ENCODE measurements at regions not wholly inside any gene's neighbourhood (a gene's known extent, or its start where the extent isn't known, plus 50 kb on each side); places are given as distances from the start of the nearest gene placed in this dataset.

DNA sequence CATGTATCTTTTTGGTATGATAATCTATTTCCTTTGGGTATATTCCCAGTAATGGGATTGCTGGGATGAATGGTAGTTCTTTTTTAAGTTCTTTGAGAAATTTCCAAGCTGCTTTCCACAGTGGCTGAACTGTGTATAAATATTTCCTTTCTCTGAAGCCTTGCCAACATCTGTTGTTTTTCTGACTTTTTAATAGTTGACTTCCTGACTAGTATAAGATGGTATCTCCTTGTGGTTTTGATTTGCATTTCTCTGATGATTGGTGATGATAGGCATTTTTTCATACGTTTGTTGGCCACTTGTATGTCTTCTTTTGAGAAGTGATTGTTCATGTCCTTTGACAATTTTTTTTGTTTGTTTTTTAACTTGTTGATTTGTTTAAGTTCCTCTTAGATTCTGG is 61.6 kb upstream of the PCDH17 start (continued):
- TF ChIP-seq NFATC4 (CRISPR knock-in tag; IDR thresholded peaks at IDR 0.05), result no peak
- TF ChIP-seq RORB (CRISPR knock-in tag; IDR thresholded peaks at IDR 0.05), result no peak
- TF ChIP-seq, protein P1, sequence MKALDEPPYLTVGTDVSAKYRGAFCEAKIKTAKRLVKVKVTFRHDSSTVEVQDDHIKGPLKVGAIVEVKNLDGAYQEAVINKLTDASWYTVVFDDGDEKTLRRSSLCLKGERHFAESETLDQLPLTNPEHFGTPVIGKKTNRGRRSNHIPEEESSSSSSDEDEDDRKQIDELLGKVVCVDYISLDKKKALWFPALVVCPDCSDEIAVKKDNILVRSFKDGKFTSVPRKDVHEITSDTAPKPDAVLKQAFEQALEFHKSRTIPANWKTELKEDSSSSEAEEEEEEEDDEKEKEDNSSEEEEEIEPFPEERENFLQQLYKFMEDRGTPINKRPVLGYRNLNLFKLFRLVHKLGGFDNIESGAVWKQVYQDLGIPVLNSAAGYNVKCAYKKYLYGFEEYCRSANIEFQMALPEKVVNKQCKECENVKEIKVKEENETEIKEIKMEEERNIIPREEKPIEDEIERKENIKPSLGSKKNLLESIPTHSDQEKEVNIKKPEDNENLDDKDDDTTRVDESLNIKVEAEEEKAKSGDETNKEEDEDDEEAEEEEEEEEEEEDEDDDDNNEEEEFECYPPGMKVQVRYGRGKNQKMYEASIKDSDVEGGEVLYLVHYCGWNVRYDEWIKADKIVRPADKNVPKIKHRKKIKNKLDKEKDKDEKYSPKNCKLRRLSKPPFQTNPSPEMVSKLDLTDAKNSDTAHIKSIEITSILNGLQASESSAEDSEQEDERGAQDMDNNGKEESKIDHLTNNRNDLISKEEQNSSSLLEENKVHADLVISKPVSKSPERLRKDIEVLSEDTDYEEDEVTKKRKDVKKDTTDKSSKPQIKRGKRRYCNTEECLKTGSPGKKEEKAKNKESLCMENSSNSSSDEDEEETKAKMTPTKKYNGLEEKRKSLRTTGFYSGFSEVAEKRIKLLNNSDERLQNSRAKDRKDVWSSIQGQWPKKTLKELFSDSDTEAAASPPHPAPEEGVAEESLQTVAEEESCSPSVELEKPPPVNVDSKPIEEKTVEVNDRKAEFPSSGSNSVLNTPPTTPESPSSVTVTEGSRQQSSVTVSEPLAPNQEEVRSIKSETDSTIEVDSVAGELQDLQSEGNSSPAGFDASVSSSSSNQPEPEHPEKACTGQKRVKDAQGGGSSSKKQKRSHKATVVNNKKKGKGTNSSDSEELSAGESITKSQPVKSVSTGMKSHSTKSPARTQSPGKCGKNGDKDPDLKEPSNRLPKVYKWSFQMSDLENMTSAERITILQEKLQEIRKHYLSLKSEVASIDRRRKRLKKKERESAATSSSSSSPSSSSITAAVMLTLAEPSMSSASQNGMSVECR (CRISPR knock-in tag; IDR thresholded peaks at IDR 0.05; ENCODE audit: borderline replicate concordance), result no peak
- no peak for TF ChIP-seq CBFB (CRISPR knock-in tag; IDR thresholded peaks at IDR 0.05; ENCODE audit: low read depth)
